Gastrocnemius medialis (tissue), 4 donors: ENCODE measurements at regions not wholly inside any gene's neighbourhood (a gene's known extent, or its start where the extent isn't known, plus 50 kb on each side); places are given as distances from the start of the nearest gene placed in this dataset.

Experiments used
- ATAC-seq, 2 donors: fragments of 150-250 bp; one replicate each; pipeline ENCODE4 v1.9.1; 2016
- DNase-seq, 2 donors: peaks; one replicate each; pipeline ENCODE4 v3.0.0-alpha.2; 2019
- H3K27ac ChIP-seq, 4 donors: fragments of 200-600 bp; sonication (generic); 1 replicate in 1 of 4; 2 replicates in 3 of 4; pipeline ENCODE4 v1.5.1; 2016 to 2018; ENCODE audit warnings: mild to moderate bottlenecking in 2 of 4, moderate library complexity in 1 of 4
- H3K27me3 ChIP-seq, 3 donors: fragments of 200-600 bp; sonication (generic) in 2 of 3; 1 replicate in 1 of 3; 2 replicates in 2 of 3; pipeline versions ENCODE4 v1.5.1 to v1.6.0; 2016 to 2019; ENCODE audit warnings: mild to moderate bottlenecking in 1 of 3, moderate library complexity in 1 of 3
- H3K36me3 ChIP-seq, 2 donors: fragments of 200-600 bp; sonication (generic) in 1 of 2; one replicate each; pipeline ENCODE4 v1.5.1; 2017 to 2018
- H3K4me1 ChIP-seq, 2 donors: fragments of 200-600 bp; sonication (generic) in 1 of 2; one replicate each; pipeline ENCODE4 v1.5.1; 2016 to 2017; ENCODE audit warnings: mild to moderate bottlenecking in 2 of 2
- H3K4me3 ChIP-seq, 4 donors: fragments of 200-600 bp; sonication (generic) in 3 of 4; 1 replicate in 1 of 4; 2 replicates in 3 of 4; pipeline ENCODE4 v1.5.1; 2016 to 2019; ENCODE audit warnings: mild to moderate bottlenecking in 2 of 4
- H3K9me3 ChIP-seq, 3 donors: fragments of 200-600 bp; sonication (generic) in 2 of 3; 1 replicate in 1 of 3; 2 replicates in 2 of 3; pipeline ENCODE4 v1.5.1; 2016 to 2019
- CTCF ChIP-seq, 5 experiments: fragments of 450-650 bp in 3 of 5; fragments of 200-600 bp in 2 of 5; sonication (generic) in 2 of 5; IDR thresholded peaks in 4 of 5; conservative IDR thresholded peaks in 1 of 5; 1 replicate in 4 of 5; 2 replicates in 1 of 5; pipeline ENCODE4 v1.5.1; 2016 to 2019; ENCODE audit warnings: antibody characterized with exemption in 5 of 5, mild to moderate bottlenecking in 3 of 5, moderate library complexity in 3 of 5
- POLR2A ChIP-seq, 2 donors: fragments of 450-650 bp; IDR thresholded peaks; one replicate each; pipeline ENCODE4 v1.6.1; 2017; ENCODE audit warnings: antibody characterized with exemption in 2 of 2, mild to moderate bottlenecking in 2 of 2, moderate library complexity in 2 of 2
- in situ Hi-C, 4 donors: fragments of 200-750 bp; cut with MboI; loops; one replicate each; pipeline versions ENCODE4 v1.15.0 to v1.8.0; 2017; ENCODE audit warnings: low sequenced_read_pairs in 4 of 4
- intact Hi-C: fragments of 100-400 bp; cut with DNase I; formaldehyde crosslinking; loops from one replicate; pipeline ENCODE4 v1.15.1; 2023; ENCODE audit warnings: low total_unique reads

GRCh38 chr20:57012691-57013090, 253.8 kb downstream of the BMP7 start:
- Histone ChIP-seq H3K27ac (no peak overlapping the region), H3K36me3 (no peaks in the 10 kb centered on the region), H3K4me1 (no peaks in the 10 kb centered on the region), H3K4me3 (no peak overlapping the region), H3K9me3 (no peaks in the 10 kb centered on the region), H3K27me3 (peaks cover 0 to 8% (median 4%) of the 10 kb centered on the region in 3 donors)
- intact Hi-C loops = no loop called here
- ATAC-seq (no peak), DNase-seq (no peak)
- TF ChIP-seq POLR2A (IDR thresholded peaks at IDR 0.05) (no peak), CTCF (IDR thresholded peaks at IDR 0.05 in 4 of 5, conservative IDR thresholded peaks at IDR 0.05 in 1 of 5) (no peak)
- in situ Hi-C loops = no loop called here

GRCh38 chr20:57013217-57013616, 253.2 kb downstream of the BMP7 start:
- ATAC-seq (no peak), DNase-seq (no peak)
- intact Hi-C loops = no loop called here
- in situ Hi-C loops = no loop called here
- no peak overlapping the region for H3K4me3 ChIP-seq
- H3K9me3 ChIP-seq = no peaks in the 10 kb centered on the region
- no peaks in the 10 kb centered on the region for H3K4me1 ChIP-seq
- no peaks in the 10 kb centered on the region for H3K36me3 ChIP-seq
- peaks cover 0 to 8% (median 4%) of the 10 kb centered on the region in 3 donors for H3K27me3 ChIP-seq
- no peak overlapping the region for H3K27ac ChIP-seq
- TF ChIP-seq CTCF (IDR thresholded peaks at IDR 0.05 in 4 of 5, conservative IDR thresholded peaks at IDR 0.05 in 1 of 5) (no peak), POLR2A (IDR thresholded peaks at IDR 0.05) (no peak)

- H3K4me1 ChIP-seq = no peaks in the 10 kb centered on the region
- ATAC-seq (no peak), DNase-seq (no peak)
- H3K4me3 ChIP-seq = no peak overlapping the region
- TF ChIP-seq CTCF (IDR thresholded peaks at IDR 0.05 in 4 of 5, conservative IDR thresholded peaks at IDR 0.05 in 1 of 5) (no peak), POLR2A (IDR thresholded peaks at IDR 0.05) (no peak)
- no peak overlapping the region for H3K27ac ChIP-seq
- no peaks in the 10 kb centered on the region for H3K36me3 ChIP-seq
- H3K9me3 ChIP-seq = no peaks in the 10 kb centered on the region
- peaks cover 0 to 8% (median 4%) of the 10 kb centered on the region in 3 donors for H3K27me3 ChIP-seq
- intact Hi-C loops (no loop called here), in situ Hi-C loops (no loop called here)
These were observed 252.7 kb downstream of the BMP7 start for GRCh38 chr20:57013741-57014140.

- peaks cover 0 to 5% (median 4%) of the 10 kb centered on the region in 3 donors for H3K27me3 ChIP-seq
- in situ Hi-C loops (no loop called here), intact Hi-C loops (no loop called here)
- no peak for ATAC-seq
- no peaks in the 10 kb centered on the region for H3K9me3 ChIP-seq
- no peak overlapping the region for H3K27ac ChIP-seq
- no peak for DNase-seq
- TF ChIP-seq CTCF (IDR thresholded peaks at IDR 0.05 in 4 of 5, conservative IDR thresholded peaks at IDR 0.05 in 1 of 5) = no peak
- no peak for TF ChIP-seq POLR2A (IDR thresholded peaks at IDR 0.05)
- H3K4me3 ChIP-seq = no peak overlapping the region
- H3K4me1 ChIP-seq = no peaks in the 10 kb centered on the region
- H3K36me3 ChIP-seq = no peaks in the 10 kb centered on the region
These were observed 246.1 kb downstream of the BMP7 start for GRCh38 chr20:57020364-57020763.

GRCh38 chr20:57022306-57022705, 244.1 kb downstream of the BMP7 start:
- no peaks in the 10 kb centered on the region for H3K4me1 ChIP-seq
- no peak for DNase-seq
- intact Hi-C loops = no loop called here
- H3K4me3 ChIP-seq = no peak overlapping the region
- no peak for ATAC-seq
- in situ Hi-C loops = no loop called here
- H3K9me3 ChIP-seq = no peaks in the 10 kb centered on the region
- TF ChIP-seq CTCF (IDR thresholded peaks at IDR 0.05 in 4 of 5, conservative IDR thresholded peaks at IDR 0.05 in 1 of 5) (no peak), POLR2A (IDR thresholded peaks at IDR 0.05) (no peak)
- H3K27me3 ChIP-seq = peaks cover 0 to 5% (median 4%) of the 10 kb centered on the region in 3 donors
- no peaks in the 10 kb centered on the region for H3K36me3 ChIP-seq
- H3K27ac ChIP-seq = no peak overlapping the region
